Choroid plexus epithelial cell (primary cell): ENCODE measurements at regions not wholly inside any gene's neighbourhood (a gene's known extent, or its start where the extent isn't known, plus 50 kb on each side); places are given as distances from the start of the nearest gene placed in this dataset.

Experiments used
- DNase-seq: peaks from one replicate; pipeline ENCODE4 v3.0.0-alpha.2; 2010; ENCODE audit warnings: low read depth
- H3K4me3 ChIP-seq: 2 replicates; pipeline ENCODE4 v1.5.1; 2011; ENCODE audit warnings: low read depth, mild to moderate bottlenecking, control low read depth, low read length, moderate library complexity
- CTCF ChIP-seq: conservative IDR thresholded peaks from 2 replicates; pipeline ENCODE4 v1.5.1; 2011; ENCODE audit warnings: low read depth, mild to moderate bottlenecking, control low read depth, inconsistent platforms, low read length, moderate library complexity

GRCh38 chr3:82883072-82883471 is 1121.6 kb upstream of the GBE1 start:
- no peak overlapping the region for H3K4me3 ChIP-seq
- no peak for TF ChIP-seq CTCF
- DNase-seq, result no peak

GRCh38 chr3:82875401-82875800 is 1114.0 kb upstream of the GBE1 start:
- peak; percentile 53 for DNase-seq
- no peak for TF ChIP-seq CTCF
- H3K4me3 ChIP-seq, result no peak overlapping the region

- no peak overlapping the region for H3K4me3 ChIP-seq
- DNase-seq, result no peak
- TF ChIP-seq CTCF, result no peak
These were observed 1078.4 kb upstream of the GBE1 start for GRCh38 chr3:82839871-82840270.

- TF ChIP-seq CTCF, result no peak
- no peak for DNase-seq
- H3K4me3 ChIP-seq, result no peak overlapping the region
These were observed 1072.7 kb upstream of the GBE1 start for GRCh38 chr3:82834098-82834497.

GRCh38 chr3:82824491-82824890 is 1063.0 kb upstream of the GBE1 start:
- no peak for TF ChIP-seq CTCF
- no peak overlapping the region for H3K4me3 ChIP-seq
- peak; percentile 63 for DNase-seq

- TF ChIP-seq CTCF, result no peak
- DNase-seq, result no peak
- no peak overlapping the region for H3K4me3 ChIP-seq
These were observed 1054.6 kb upstream of the GBE1 start for GRCh38 chr3:82816086-82816485.

GRCh38 chr3:82815417-82816058 is 1054.1 kb upstream of the GBE1 start:
- H3K4me3 ChIP-seq, result no peak overlapping the region
- DNase-seq, result no peak
- TF ChIP-seq CTCF, result no peak
